Effector memory CD8-positive, alpha-beta T cell (primary cell): ENCODE measurements at regions not wholly inside any gene's neighbourhood (a gene's known extent, or its start where the extent isn't known, plus 50 kb on each side); places are given as distances from the start of the nearest gene placed in this dataset.

ENCODE experiments used
- ATAC-seq: fragments of 150-1000 bp; cut with Tn5 transposase; replicated peaks from 2 replicates; pipeline ENCODE4 v1.10.0; 2021; ENCODE audit warnings: mild to moderate bottlenecking, moderate library complexity
- DNase-seq, 3 experiments: peaks; one replicate each; pipeline ENCODE4 v3.0.0; 2021
- H3K27ac Mint-ChIP-seq, 2 donors: one replicate each; pipeline ENCODE4 v1.8.0; 2022; ENCODE audit warnings: mild to moderate bottlenecking in 2 of 2, mixed read lengths in 2 of 2, moderate library complexity in 2 of 2
- H3K27me3 Mint-ChIP-seq, 2 donors: one replicate each; pipeline ENCODE4 v1.8.0; 2022; ENCODE audit warnings: mixed read lengths in 2 of 2
- H3K36me3 Mint-ChIP-seq: one replicate; pipeline ENCODE4 v1.8.0; 2022; ENCODE audit warnings: mild to moderate bottlenecking, moderate library complexity, mixed read lengths; ENCODE audit not compliant: insufficient read depth
- H3K4me1 Mint-ChIP-seq, 2 donors: one replicate each; pipeline ENCODE4 v1.8.0; 2022; ENCODE audit warnings: low read depth in 2 of 2, mixed read lengths in 2 of 2
- H3K4me3 Mint-ChIP-seq, 2 donors: one replicate each; pipeline ENCODE4 v1.8.0; 2022; ENCODE audit warnings: mild to moderate bottlenecking in 2 of 2, mixed read lengths in 2 of 2, moderate library complexity in 2 of 2
- H3K9me3 Mint-ChIP-seq, 2 donors: one replicate each; pipeline ENCODE4 v1.8.0; 2022; ENCODE audit warnings: mixed read lengths in 2 of 2

- DNase-seq (no peak), ATAC-seq (no peak)
- no peak overlapping the region for H3K27ac Mint-ChIP-seq
- H3K27me3 Mint-ChIP-seq: peaks cover 24 to 73% of the 10 kb centered on the region in 2 donors
- H3K9me3 Mint-ChIP-seq: no peaks in the 10 kb centered on the region
- no peak overlapping the region for H3K4me3 Mint-ChIP-seq
- H3K36me3 Mint-ChIP-seq: no peaks in the 10 kb centered on the region
- no peaks in the 10 kb centered on the region for H3K4me1 Mint-ChIP-seq
These were observed 337.1 kb upstream of the ZMIZ1 start for GRCh38 chr10:78731675-78732074.

- Mint-ChIP-seq H3K4me1 (no peaks in the 10 kb centered on the region), H3K4me3 (no peak overlapping the region), H3K27me3 (peaks cover 18 to 73% of the 10 kb centered on the region in 2 donors), H3K27ac (no peak overlapping the region), H3K36me3 (no peaks in the 10 kb centered on the region), H3K9me3 (no peaks in the 10 kb centered on the region)
- no peak for DNase-seq
- no peak for ATAC-seq
These were observed 336.4 kb upstream of the ZMIZ1 start for GRCh38 chr10:78732381-78732780.

- H3K9me3 Mint-ChIP-seq: no peaks in the 10 kb centered on the region
- ATAC-seq: no peak
These were observed 331.7 kb upstream of the ZMIZ1 start for GRCh38 chr10:78736926-78737630.

GRCh38 chr10:78737883-78738856 is 330.6 kb upstream of the ZMIZ1 start:
- H3K4me1 Mint-ChIP-seq: no peaks in the 10 kb centered on the region
- DNase-seq (no peak), ATAC-seq (no peak)
- H3K27ac Mint-ChIP-seq: no peak overlapping the region
- H3K36me3 Mint-ChIP-seq: no peaks in the 10 kb centered on the region
- H3K4me3 Mint-ChIP-seq: no peak overlapping the region
- no peaks in the 10 kb centered on the region for H3K9me3 Mint-ChIP-seq
- peaks cover 20 to 93% of the 10 kb centered on the region in 2 donors for H3K27me3 Mint-ChIP-seq

More at GRCh38 chr10:78736926-78737630, 331.7 kb upstream of the ZMIZ1 start:
- Mint-ChIP-seq H3K4me3 (no peak overlapping the region), H3K4me1 (no peaks in the 10 kb centered on the region), H3K36me3 (no peaks in the 10 kb centered on the region), H3K27ac (no peak overlapping the region), H3K27me3 (peaks cover 20 to 87% of the 10 kb centered on the region in 2 donors)
- DNase-seq: no peak

- ATAC-seq: no peak
- peaks cover 20 to 93% of the 10 kb centered on the region in 2 donors for H3K27me3 Mint-ChIP-seq
These were observed 329.9 kb upstream of the ZMIZ1 start for GRCh38 chr10:78738861-78739260.

GRCh38 chr10:78739444-78740053 is 329.2 kb upstream of the ZMIZ1 start:
- ATAC-seq (no peak), DNase-seq (no peak)
- H3K36me3 Mint-ChIP-seq: no peaks in the 10 kb centered on the region
- no peak overlapping the region for H3K4me3 Mint-ChIP-seq
- H3K9me3 Mint-ChIP-seq: no peaks in the 10 kb centered on the region
- H3K27me3 Mint-ChIP-seq: peaks cover 20 to 93% of the 10 kb centered on the region in 2 donors
- no peak overlapping the region for H3K27ac Mint-ChIP-seq
- H3K4me1 Mint-ChIP-seq: no peaks in the 10 kb centered on the region

More at GRCh38 chr10:78738861-78739260, 329.9 kb upstream of the ZMIZ1 start:
- Mint-ChIP-seq H3K27ac (no peak overlapping the region), H3K36me3 (no peaks in the 10 kb centered on the region), H3K4me3 (no peak overlapping the region), H3K4me1 (no peaks in the 10 kb centered on the region), H3K9me3 (no peaks in the 10 kb centered on the region)
- no peak for DNase-seq

GRCh38 chr10:78740976-78741915 is 327.5 kb upstream of the ZMIZ1 start:
- Mint-ChIP-seq H3K4me1 (no peaks in the 10 kb centered on the region), H3K27ac (no peak overlapping the region), H3K36me3 (no peaks in the 10 kb centered on the region), H3K9me3 (no peaks in the 10 kb centered on the region), H3K4me3 (no peak overlapping the region), H3K27me3 (peaks cover 6 to 92% of the 10 kb centered on the region in 2 donors)
- ATAC-seq (no peak), DNase-seq (no peak)

GRCh38 chr10:78742406-78742729 is 326.4 kb upstream of the ZMIZ1 start:
- Mint-ChIP-seq H3K4me3 (no peak overlapping the region), H3K36me3 (no peaks in the 10 kb centered on the region), H3K4me1 (no peaks in the 10 kb centered on the region), H3K27ac (no peak overlapping the region), H3K27me3 (peaks cover 11 to 92% of the 10 kb centered on the region in 2 donors), H3K9me3 (no peaks in the 10 kb centered on the region)
- no peak for DNase-seq
- no peak for ATAC-seq

GRCh38 chr10:78742730-78743615 is 325.8 kb upstream of the ZMIZ1 start:
- DNase-seq (no peak), ATAC-seq (no peak)
- Mint-ChIP-seq H3K4me1 (no peaks in the 10 kb centered on the region), H3K9me3 (no peaks in the 10 kb centered on the region), H3K27ac (no peak overlapping the region), H3K27me3 (peaks cover 15 to 92% of the 10 kb centered on the region in 2 donors), H3K36me3 (no peaks in the 10 kb centered on the region), H3K4me3 (no peak overlapping the region)

- peaks cover 24 to 90% of the 10 kb centered on the region in 2 donors for H3K27me3 Mint-ChIP-seq
These were observed 324.7 kb upstream of the ZMIZ1 start for GRCh38 chr10:78744056-78744455.

GRCh38 chr10:78744491-78745090 is 324.2 kb upstream of the ZMIZ1 start:
- ATAC-seq: no peak
- no peaks in the 10 kb centered on the region for H3K9me3 Mint-ChIP-seq
- H3K27ac Mint-ChIP-seq: no peak overlapping the region
- H3K36me3 Mint-ChIP-seq: no peaks in the 10 kb centered on the region
- no peak overlapping the region for H3K4me3 Mint-ChIP-seq
- H3K27me3 Mint-ChIP-seq: peaks cover 24 to 85% of the 10 kb centered on the region in 2 donors
- no peaks in the 10 kb centered on the region for H3K4me1 Mint-ChIP-seq
- DNase-seq: no peak

More at GRCh38 chr10:78744056-78744455, 324.7 kb upstream of the ZMIZ1 start:
- no peak overlapping the region for H3K27ac Mint-ChIP-seq
- ATAC-seq (no peak), DNase-seq (no peak)
- no peak overlapping the region for H3K4me3 Mint-ChIP-seq
- no peaks in the 10 kb centered on the region for H3K9me3 Mint-ChIP-seq
- H3K4me1 Mint-ChIP-seq: no peaks in the 10 kb centered on the region
- H3K36me3 Mint-ChIP-seq: no peaks in the 10 kb centered on the region

- DNase-seq (no peak), ATAC-seq (no peak)
- Mint-ChIP-seq H3K4me1 (no peaks in the 10 kb centered on the region), H3K36me3 (no peaks in the 10 kb centered on the region), H3K9me3 (no peaks in the 10 kb centered on the region), H3K27me3 (peaks cover 18 to 76% of the 10 kb centered on the region in 2 donors), H3K4me3 (no peak overlapping the region), H3K27ac (no peak overlapping the region)
These were observed 323.3 kb upstream of the ZMIZ1 start for GRCh38 chr10:78745441-78745840.
